ENCODE measurements at regions not wholly inside any gene's neighbourhood (a gene's known extent, or its start where the extent isn't known, plus 50 kb on each side); places are given as distances from the start of the nearest gene placed in this dataset.

GRCh38 chr2:67802824-67803223, 260.0 kb downstream of the C1D start:
- peaks cover 0 to 4% (median 4%) of the 10 kb centered on the region in 4 donors for H3K4me1 ChIP-seq
- no peak for TF ChIP-seq POLR2AphosphoS5 (IDR thresholded peaks at IDR 0.05)
- TF ChIP-seq, protein P1, sequence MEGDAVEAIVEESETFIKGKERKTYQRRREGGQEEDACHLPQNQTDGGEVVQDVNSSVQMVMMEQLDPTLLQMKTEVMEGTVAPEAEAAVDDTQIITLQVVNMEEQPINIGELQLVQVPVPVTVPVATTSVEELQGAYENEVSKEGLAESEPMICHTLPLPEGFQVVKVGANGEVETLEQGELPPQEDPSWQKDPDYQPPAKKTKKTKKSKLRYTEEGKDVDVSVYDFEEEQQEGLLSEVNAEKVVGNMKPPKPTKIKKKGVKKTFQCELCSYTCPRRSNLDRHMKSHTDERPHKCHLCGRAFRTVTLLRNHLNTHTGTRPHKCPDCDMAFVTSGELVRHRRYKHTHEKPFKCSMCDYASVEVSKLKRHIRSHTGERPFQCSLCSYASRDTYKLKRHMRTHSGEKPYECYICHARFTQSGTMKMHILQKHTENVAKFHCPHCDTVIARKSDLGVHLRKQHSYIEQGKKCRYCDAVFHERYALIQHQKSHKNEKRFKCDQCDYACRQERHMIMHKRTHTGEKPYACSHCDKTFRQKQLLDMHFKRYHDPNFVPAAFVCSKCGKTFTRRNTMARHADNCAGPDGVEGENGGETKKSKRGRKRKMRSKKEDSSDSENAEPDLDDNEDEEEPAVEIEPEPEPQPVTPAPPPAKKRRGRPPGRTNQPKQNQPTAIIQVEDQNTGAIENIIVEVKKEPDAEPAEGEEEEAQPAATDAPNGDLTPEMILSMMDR (IDR thresholded peaks at IDR 0.05), result no peak
- H3K27me3 ChIP-seq, result no peaks in the 10 kb centered on the region
- DNase-seq (ENCODE audit: extremely low spot score), result no peak
- no peaks in the 10 kb centered on the region for H3K36me3 ChIP-seq
- intact Hi-C loops (cut with DNase I), result no loop called here
- 50% methylated on average over 2 of the region's 2 CpGs for WGBS
- H3K27ac ChIP-seq (replicated peaks in 1 of 4), result no peak overlapping the region
- peaks cover 0 to 10% (median 0%) of the 10 kb centered on the region in 4 donors for H3K9me3 ChIP-seq
- H3K4me3 ChIP-seq, result no peak overlapping the region

GRCh38 chr2:67806816-67807215, 256.0 kb downstream of the C1D start:
- H3K4me3 ChIP-seq, result no peak overlapping the region
- H3K9me3 ChIP-seq, result peaks cover 0 to 17% (median 0%) of the 10 kb centered on the region in 4 donors
- DNase-seq (ENCODE audit: extremely low spot score), result no peak
- TF ChIP-seq EP300 (IDR thresholded peaks at IDR 0.05), result no peak
- H3K4me1 ChIP-seq, result no peaks in the 10 kb centered on the region
- H3K36me3 ChIP-seq, result no peaks in the 10 kb centered on the region
- H3K27ac ChIP-seq (replicated peaks in 1 of 4), result no peak overlapping the region
- WGBS, result 90% methylated on average over 1 of the region's 1 CpG
- intact Hi-C loops (cut with DNase I), result no loop called here
- no peaks in the 10 kb centered on the region for H3K27me3 ChIP-seq

- TF ChIP-seq POLR2A (IDR thresholded peaks at IDR 0.05; ENCODE audit: low read depth) (no peak), EP300 (IDR thresholded peaks at IDR 0.05) (no peak), POLR2AphosphoS5 (IDR thresholded peaks at IDR 0.05) (no peak)
- TF ChIP-seq, protein P1 (IDR thresholded peaks at IDR 0.05), result no peak
- Histone ChIP-seq H3K36me3 (no peaks in the 10 kb centered on the region), H3K9me3 (peaks cover 0 to 17% (median 0%) of the 10 kb centered on the region in 4 donors), H3K27me3 (no peaks in the 10 kb centered on the region), H3K27ac (replicated peaks in 1 of 4) (no peak overlapping the region), H3K4me1 (no peaks in the 10 kb centered on the region), H3K4me3 (no peak overlapping the region)
- DNase-seq (ENCODE audit: extremely low spot score), result no peak
- intact Hi-C loops (cut with DNase I), result no loop called here
Measured at GRCh38 chr2:67808112-67808511, 254.7 kb downstream of the C1D start.

GRCh38 chr2:67812682-67813081, 250.1 kb downstream of the C1D start:
- Histone ChIP-seq H3K9me3 (peaks cover 0 to 8% (median 0%) of the 10 kb centered on the region in 4 donors), H3K4me3 (no peak overlapping the region), H3K36me3 (no peaks in the 10 kb centered on the region), H3K27ac (replicated peaks in 1 of 4) (no peak overlapping the region), H3K4me1 (no peaks in the 10 kb centered on the region), H3K27me3 (no peaks in the 10 kb centered on the region)
- intact Hi-C loops (cut with DNase I), result no loop called here
- 95% methylated on average over 1 of the region's 1 CpG for WGBS
- DNase-seq (ENCODE audit: extremely low spot score), result no peak
- TF ChIP-seq, protein P1 (IDR thresholded peaks at IDR 0.05), result no peak
- TF ChIP-seq POLR2A (IDR thresholded peaks at IDR 0.05; ENCODE audit: low read depth) (no peak), EP300 (IDR thresholded peaks at IDR 0.05) (no peak), POLR2AphosphoS5 (IDR thresholded peaks at IDR 0.05) (no peak)

GRCh38 chr2:67823726-67824125, 239.1 kb downstream of the C1D start:
- Histone ChIP-seq H3K4me3 (no peak overlapping the region), H3K36me3 (no peaks in the 10 kb centered on the region), H3K27ac (replicated peaks in 1 of 4) (no peak overlapping the region), H3K4me1 (peaks cover 0 to 9% (median 0%) of the 10 kb centered on the region in 4 donors), H3K27me3 (no peaks in the 10 kb centered on the region), H3K9me3 (no peaks in the 10 kb centered on the region)
- 97% methylated on average over 8 of the region's 8 CpGs for WGBS
- TF ChIP-seq POLR2AphosphoS5 (IDR thresholded peaks at IDR 0.05), result no peak
- TF ChIP-seq EP300 (IDR thresholded peaks at IDR 0.05), result no peak
- TF ChIP-seq POLR2A (IDR thresholded peaks at IDR 0.05; ENCODE audit: low read depth), result no peak
- TF ChIP-seq, protein P1 (IDR thresholded peaks at IDR 0.05), result no peak
- no peak for DNase-seq (ENCODE audit: extremely low spot score)
- intact Hi-C loops (cut with DNase I), result no loop called here
